ENCODE measurements at regions not wholly inside any gene's neighbourhood (a gene's known extent, or its start where the extent isn't known, plus 50 kb on each side); places are given as distances from the start of the nearest gene placed in this dataset.

GRCh38 chr3:66153481-66154443 is 67.0 kb upstream of the SLC25A26 start:
- WGBS, 2 donors, result 51 to 58% methylated on average over 25 of the region's 25 CpGs

GRCh38 chr3:66152336-66152735 is 68.5 kb upstream of the SLC25A26 start:
- no peak for TF ChIP-seq CTCF (IDR thresholded peaks at IDR 0.05)
- no peak for TF ChIP-seq POLR2A (IDR thresholded peaks at IDR 0.05)
- no peak for DNase-seq (ENCODE audit: low spot score in 2 of 2)
- intact Hi-C loops (cut with DNase I; ENCODE audit: low total_unique reads), result no loop called here
- no peak overlapping the region for H3K4me3 ChIP-seq (ENCODE audit: low read depth, poor library complexity, severe bottlenecking)
- 66 to 87% methylated on average over 2 of the region's 2 CpGs for WGBS, 2 donors

More at GRCh38 chr3:66153481-66154443, 67.0 kb upstream of the SLC25A26 start:
- no peak overlapping the region for H3K4me3 ChIP-seq (ENCODE audit: low read depth, poor library complexity, severe bottlenecking)
- intact Hi-C loops (cut with DNase I; ENCODE audit: low total_unique reads), result no loop called here
- DNase-seq (ENCODE audit: low spot score in 2 of 2), result no peak
- TF ChIP-seq CTCF (IDR thresholded peaks at IDR 0.05), result no peak
- TF ChIP-seq POLR2A (IDR thresholded peaks at IDR 0.05), result no peak

- 93 to 94% methylated on average over 5 of the region's 5 CpGs for WGBS, 2 donors
- TF ChIP-seq POLR2A (IDR thresholded peaks at IDR 0.05) (no peak), CTCF (IDR thresholded peaks at IDR 0.05) (no peak)
- DNase-seq (ENCODE audit: low spot score in 2 of 2), result no peak
- no peak overlapping the region for H3K4me3 ChIP-seq (ENCODE audit: low read depth, poor library complexity, severe bottlenecking)
- intact Hi-C loops (cut with DNase I; ENCODE audit: low total_unique reads), result no loop called here
Measured at GRCh38 chr3:66150977-66151376, 69.8 kb upstream of the SLC25A26 start.

GRCh38 chr3:66149269-66149668 is 71.5 kb upstream of the SLC25A26 start:
- DNase-seq (ENCODE audit: low spot score in 2 of 2), result no peak
- intact Hi-C loops (cut with DNase I; ENCODE audit: low total_unique reads), result no loop called here
- TF ChIP-seq POLR2A (IDR thresholded peaks at IDR 0.05) (no peak), CTCF (IDR thresholded peaks at IDR 0.05) (no peak)
- WGBS, 2 donors, result 88 to 90% methylated on average over 1 of the region's 1 CpG
- no peak overlapping the region for H3K4me3 ChIP-seq (ENCODE audit: low read depth, poor library complexity, severe bottlenecking)

GRCh38 chr3:66145408-66145733 is 75.4 kb upstream of the SLC25A26 start:
- intact Hi-C loops (cut with DNase I; ENCODE audit: low total_unique reads), result no loop called here
- TF ChIP-seq POLR2A (IDR thresholded peaks at IDR 0.05) (no peak), CTCF (IDR thresholded peaks at IDR 0.05) (no peak)
- no peak overlapping the region for H3K4me3 ChIP-seq (ENCODE audit: low read depth, poor library complexity, severe bottlenecking)
- no peak for DNase-seq (ENCODE audit: low spot score in 2 of 2)
